Tibial artery (tissue), 4 donors: ENCODE measurements at regions not wholly inside any gene's neighbourhood (a gene's known extent, or its start where the extent isn't known, plus 50 kb on each side); places are given as distances from the start of the nearest gene placed in this dataset.

Experiments used
- DNase-seq, 2 donors: peaks; one replicate each; pipeline ENCODE4 v3.0.0-alpha.2; 2019
- H3K27ac ChIP-seq, 2 donors: fragments of 200-600 bp; sonication (generic) in 1 of 2; 1 replicate in 1 of 2; 2 replicates in 1 of 2; pipeline ENCODE4 v1.5.1; 2018 to 2019; ENCODE audit warnings: mild to moderate bottlenecking in 1 of 2
- H3K27me3 ChIP-seq, 2 donors: fragments of 200-600 bp; sonication (generic) in 1 of 2; one replicate each; pipeline versions ENCODE4 v1.5.1 to v1.6.0; 2016 to 2019
- H3K36me3 ChIP-seq, 3 donors: fragments of 200-600 bp; sonication (generic) in 2 of 3; one replicate each; pipeline ENCODE4 v1.5.1; 2016 to 2019; ENCODE audit warnings: mild to moderate bottlenecking in 2 of 3
- H3K4me1 ChIP-seq, 4 donors: fragments of 200-600 bp; sonication (generic) in 2 of 4; 1 replicate in 3 of 4; 2 replicates in 1 of 4; pipeline ENCODE4 v1.5.1; 2016 to 2019
- H3K4me3 ChIP-seq, 2 donors: fragments of 200-600 bp; sonication (generic) in 1 of 2; 1 replicate in 1 of 2; 2 replicates in 1 of 2; pipeline ENCODE4 v1.5.1; 2018 to 2019; ENCODE audit warnings: mild to moderate bottlenecking in 2 of 2
- H3K9me3 ChIP-seq, 3 donors: fragments of 200-600 bp; sonication (generic) in 1 of 3; one replicate each; pipeline ENCODE4 v1.5.1; 2016 to 2019
- CTCF ChIP-seq, 2 experiments: fragments of 200-600 bp in 1 of 2; fragments of 450-650 bp in 1 of 2; IDR thresholded peaks; one replicate each; pipeline ENCODE4 v1.5.1; 2017 to 2019; ENCODE audit warnings: antibody characterized with exemption in 2 of 2, mild to moderate bottlenecking in 1 of 2, moderate library complexity in 1 of 2
- intact Hi-C: fragments of 100-400 bp; cut with DNase I; formaldehyde crosslinking; loops from one replicate; pipeline ENCODE4 v1.15.0; 2023; ENCODE audit warnings: low total_unique reads

- no peak for TF ChIP-seq CTCF (IDR thresholded peaks at IDR 0.05)
- peaks cover 0 to 10% (median 4%) of the 10 kb centered on the region in 4 donors for H3K4me1 ChIP-seq
- peaks cover 0 to 18% (median 3%) of the 10 kb centered on the region in 3 donors for H3K9me3 ChIP-seq
- H3K4me3 ChIP-seq = no peak overlapping the region
- H3K36me3 ChIP-seq = no peaks in the 10 kb centered on the region
- H3K27ac ChIP-seq = no peak overlapping the region
- no peak for DNase-seq
- intact Hi-C loops = loop anchor here (5.0 kb wide), 1 partner anchor 1794 kb away; the partner anchor contains the start of gene VDR
- no peaks in the 10 kb centered on the region for H3K27me3 ChIP-seq
These were observed 118.3 kb upstream of the SCAF11 start for GRCh38 chr12:46108721-46109120.

GRCh38 chr12:46107591-46107990, 117.2 kb upstream of the SCAF11 start:
- H3K27me3 ChIP-seq = no peaks in the 10 kb centered on the region
- H3K36me3 ChIP-seq = no peaks in the 10 kb centered on the region
- intact Hi-C loops = loop anchor here (5.0 kb wide), 1 partner anchor 1795 kb away; the partner anchor contains the start of gene VDR
- no peak for DNase-seq
- peaks cover 0 to 15% (median 2%) of the 10 kb centered on the region in 3 donors for H3K9me3 ChIP-seq
- TF ChIP-seq CTCF (IDR thresholded peaks at IDR 0.05) = no peak
- H3K27ac ChIP-seq = no peak overlapping the region
- peaks cover 0 to 10% (median 4%) of the 10 kb centered on the region in 4 donors for H3K4me1 ChIP-seq
- no peak overlapping the region for H3K4me3 ChIP-seq

- DNase-seq = no peak
- H3K27ac ChIP-seq = no peak overlapping the region
- TF ChIP-seq CTCF (IDR thresholded peaks at IDR 0.05) = no peak
- H3K36me3 ChIP-seq = no peaks in the 10 kb centered on the region
- no peaks in the 10 kb centered on the region for H3K27me3 ChIP-seq
- no peaks in the 10 kb centered on the region for H3K9me3 ChIP-seq
- H3K4me1 ChIP-seq = peaks cover 0 to 10% (median 4%) of the 10 kb centered on the region in 4 donors
- no peak overlapping the region for H3K4me3 ChIP-seq
- intact Hi-C loops = loop anchor here (5.0 kb wide), 1 partner anchor 1797 kb away; the partner anchor contains the start of gene VDR
These were observed 115.4 kb upstream of the SCAF11 start for GRCh38 chr12:46105735-46106134.

GRCh38 chr12:46103559-46104383, 113.4 kb upstream of the SCAF11 start:
- Histone ChIP-seq H3K27ac (no peak overlapping the region), H3K4me1 (no peaks in the 10 kb centered on the region), H3K4me3 (no peak overlapping the region), H3K9me3 (no peaks in the 10 kb centered on the region), H3K36me3 (no peaks in the 10 kb centered on the region), H3K27me3 (no peaks in the 10 kb centered on the region)
- no peak for TF ChIP-seq CTCF (IDR thresholded peaks at IDR 0.05)
- intact Hi-C loops = no loop called here
- no peak for DNase-seq

GRCh38 chr12:46101485-46101869, 111.1 kb upstream of the SCAF11 start:
- Histone ChIP-seq H3K9me3 (no peaks in the 10 kb centered on the region), H3K27ac (no peak overlapping the region), H3K27me3 (no peaks in the 10 kb centered on the region), H3K4me1 (no peaks in the 10 kb centered on the region), H3K36me3 (no peaks in the 10 kb centered on the region), H3K4me3 (no peak overlapping the region)
- intact Hi-C loops = no loop called here
- no peak for DNase-seq
- no peak for TF ChIP-seq CTCF (IDR thresholded peaks at IDR 0.05)
